Suprapubic skin (tissue), 4 donors: ENCODE measurements at regions not wholly inside any gene's neighbourhood (a gene's known extent, or its start where the extent isn't known, plus 50 kb on each side); places are given as distances from the start of the nearest gene placed in this dataset.

Source experiments
- EP300 ChIP-seq: sonication (generic); formaldehyde crosslinking; IDR thresholded peaks from one replicate; pipeline ENCODE4 v1.6.1; 2017; ENCODE audit warnings: antibody characterized with exemption
- POLR2A ChIP-seq, 2 donors: fragments of 450-650 bp; IDR thresholded peaks; one replicate each; pipeline ENCODE4 v1.6.1; 2017; ENCODE audit warnings: antibody characterized with exemption in 2 of 2, mild to moderate bottlenecking in 2 of 2, moderate library complexity in 2 of 2
- POLR2AphosphoS5 ChIP-seq, 3 donors: sonication (generic); formaldehyde crosslinking; IDR thresholded peaks; one replicate each; pipeline ENCODE4 v1.6.1; 2017; ENCODE audit warnings: antibody characterized with exemption in 3 of 3
- TF ChIP-seq, protein P1 (sequence below), 2 donors: fragments of 200-600 bp in 1 of 2; fragments of 450-650 bp in 1 of 2; sonication (generic) in 1 of 2; IDR thresholded peaks; one replicate each; pipeline ENCODE4 v1.5.1; 2016 to 2019; ENCODE audit warnings: antibody characterized with exemption in 2 of 2, mild to moderate bottlenecking in 1 of 2, moderate library complexity in 1 of 2

- TF ChIP-seq, protein P1, sequence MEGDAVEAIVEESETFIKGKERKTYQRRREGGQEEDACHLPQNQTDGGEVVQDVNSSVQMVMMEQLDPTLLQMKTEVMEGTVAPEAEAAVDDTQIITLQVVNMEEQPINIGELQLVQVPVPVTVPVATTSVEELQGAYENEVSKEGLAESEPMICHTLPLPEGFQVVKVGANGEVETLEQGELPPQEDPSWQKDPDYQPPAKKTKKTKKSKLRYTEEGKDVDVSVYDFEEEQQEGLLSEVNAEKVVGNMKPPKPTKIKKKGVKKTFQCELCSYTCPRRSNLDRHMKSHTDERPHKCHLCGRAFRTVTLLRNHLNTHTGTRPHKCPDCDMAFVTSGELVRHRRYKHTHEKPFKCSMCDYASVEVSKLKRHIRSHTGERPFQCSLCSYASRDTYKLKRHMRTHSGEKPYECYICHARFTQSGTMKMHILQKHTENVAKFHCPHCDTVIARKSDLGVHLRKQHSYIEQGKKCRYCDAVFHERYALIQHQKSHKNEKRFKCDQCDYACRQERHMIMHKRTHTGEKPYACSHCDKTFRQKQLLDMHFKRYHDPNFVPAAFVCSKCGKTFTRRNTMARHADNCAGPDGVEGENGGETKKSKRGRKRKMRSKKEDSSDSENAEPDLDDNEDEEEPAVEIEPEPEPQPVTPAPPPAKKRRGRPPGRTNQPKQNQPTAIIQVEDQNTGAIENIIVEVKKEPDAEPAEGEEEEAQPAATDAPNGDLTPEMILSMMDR (IDR thresholded peaks at IDR 0.05) = no peak
- TF ChIP-seq POLR2AphosphoS5 (IDR thresholded peaks at IDR 0.05) (no peak), EP300 (no peak), POLR2A (IDR thresholded peaks at IDR 0.05) (no peak)
Measured at GRCh38 chr12:92235703-92236472, 90.2 kb upstream of the BTG1 start.
